HepG2 (cell line): ENCODE measurements at regions not wholly inside any gene's neighbourhood (a gene's known extent, or its start where the extent isn't known, plus 50 kb on each side); places are given as distances from the start of the nearest gene placed in this dataset.

ENCODE experiments used
- ATF1 ChIP-seq: IDR thresholded peaks from 2 replicates; pipeline ENCODE4 v1.6.1; 2016; ENCODE audit warnings: mild to moderate bottlenecking, control low read depth
- DNMT1 ChIP-seq: sonication (generic); formaldehyde crosslinking; IDR thresholded peaks from 2 replicates; pipeline ENCODE4 v1.5.1; 2020; ENCODE audit warnings: mild to moderate bottlenecking, missing genetic modification reagents
- FIP1L1 ChIP-seq: fragments of 200-400 bp; formaldehyde crosslinking; IDR thresholded peaks from 2 replicates; pipeline ENCODE4 v1.6.1; 2018; ENCODE audit warnings: low read depth, mild to moderate bottlenecking, low read length, moderate library complexity, borderline replicate concordance; ENCODE audit not compliant: insufficient read depth
- GZF1 ChIP-seq: sonication (generic); formaldehyde crosslinking; IDR thresholded peaks from 2 replicates; pipeline ENCODE4 v1.5.1; 2020; ENCODE audit warnings: mild to moderate bottlenecking, missing genetic modification reagents
- HMGXB4 ChIP-seq, 2 experiments: sonication (generic) in 1 of 2; formaldehyde crosslinking in 1 of 2; IDR thresholded peaks; 2 replicates each; pipeline versions ENCODE4 v1.4.0 to v1.6.1; 2018 to 2020; ENCODE audit warnings: missing genetic modification reagents in 2 of 2, borderline replicate concordance in 1 of 2, low read depth in 1 of 2, mild to moderate bottlenecking in 1 of 2, missing biosample characterization in 1 of 2
- HNF1B ChIP-seq: sonication (generic); formaldehyde crosslinking; IDR thresholded peaks from 2 replicates; pipeline ENCODE4 v1.5.1; 2020; ENCODE audit warnings: mild to moderate bottlenecking, moderate library complexity, missing genetic modification reagents
- HNF4G ChIP-seq, 2 experiments: sonication (generic) in 1 of 2; formaldehyde crosslinking in 1 of 2; IDR thresholded peaks; 2 replicates each; pipeline versions ENCODE4 v1.4.0 to v1.6.1; 2011 to 2020; ENCODE audit warnings: borderline replicate concordance in 2 of 2, low read depth in 2 of 2, mild to moderate bottlenecking in 2 of 2, low read length in 1 of 2, missing genetic modification reagents in 1 of 2, moderate library complexity in 1 of 2
- MTA3 ChIP-seq: sonication (generic); formaldehyde crosslinking; IDR thresholded peaks from 2 replicates; pipeline ENCODE4 v1.4.0; 2020; ENCODE audit warnings: missing genetic modification reagents
- NFE2L2 ChIP-seq: fragments of 150-350 bp; IDR thresholded peaks from 2 replicates; pipeline ENCODE4 v1.6.1; 2014; ENCODE audit warnings: low read length
- TCF7L2 ChIP-seq: IDR thresholded peaks from 2 replicates; pipeline ENCODE4 v1.6.1; 2011; ENCODE audit warnings: mild to moderate bottlenecking, low read depth, low read length, moderate library complexity
- XBP1 ChIP-seq: sonication (generic); formaldehyde crosslinking; IDR thresholded peaks from 2 replicates; pipeline ENCODE4 v1.5.0; 2020; ENCODE audit warnings: missing genetic modification reagents
- ZBTB25 ChIP-seq: IDR thresholded peaks from 2 replicates; pipeline ENCODE4 v1.6.1; 2018; ENCODE audit warnings: missing genetic modification reagents
- ZEB1 ChIP-seq: IDR thresholded peaks from 2 replicates; pipeline ENCODE4 v1.6.1; 2012; ENCODE audit warnings: mild to moderate bottlenecking, low read depth, inconsistent platforms; ENCODE audit not compliant: insufficient replicate concordance
- ZNF207 ChIP-seq: fragments of 450-650 bp; IDR thresholded peaks from 2 replicates; pipeline ENCODE4 v1.6.1; 2016; ENCODE audit warnings: antibody characterized with exemption, borderline replicate concordance
- ZNF274 ChIP-seq: sonication (generic); formaldehyde crosslinking; IDR thresholded peaks from 2 replicates; pipeline ENCODE4 v1.5.1; 2020; ENCODE audit warnings: mild to moderate bottlenecking, missing genetic modification reagents
- ZNF644 ChIP-seq: IDR thresholded peaks from 2 replicates; pipeline ENCODE4 v1.6.1; 2016; ENCODE audit warnings: low read depth
- ZNF772 ChIP-seq: sonication (generic); formaldehyde crosslinking; IDR thresholded peaks from 2 replicates; pipeline ENCODE4 v1.5.0; 2020; ENCODE audit warnings: mild to moderate bottlenecking, missing genetic modification reagents
- TF ChIP-seq, protein P1 (sequence below): sonication (generic); formaldehyde crosslinking; IDR thresholded peaks from 2 replicates; pipeline ENCODE4 v1.4.0; 2020; ENCODE audit warnings: missing genetic modification reagents, borderline replicate concordance
- TF ChIP-seq, protein P2 (sequence below): fragments of 450-650 bp; IDR thresholded peaks from 2 replicates; pipeline ENCODE4 v1.6.1; 2017

- TF ChIP-seq HMGXB4 (CRISPR knock-in tag; IDR thresholded peaks at IDR 0.05; ENCODE audit: borderline replicate concordance in 1 of 2, low read depth in 1 of 2): peak in 1 of 2 experiments; percentile 71; a peak in 2 of 4 replicates
- peak; percentile 59 for TF ChIP-seq HNF1B
- TF ChIP-seq ZBTB25 (CRISPR knock-in tag): peak; percentile 13; the same call in 1 of the 2 replicates
- TF ChIP-seq ZNF274 (CRISPR knock-in tag): 0 out of 2 replicates have a peak, but pooled peaks have one; percentile 45
- no peak for TF ChIP-seq NFE2L2
- TF ChIP-seq DNMT1 (CRISPR knock-in tag): no peak
- no peak for TF ChIP-seq ZNF772 (CRISPR knock-in tag)
- no peak for TF ChIP-seq ATF1
- TF ChIP-seq, protein P1, sequence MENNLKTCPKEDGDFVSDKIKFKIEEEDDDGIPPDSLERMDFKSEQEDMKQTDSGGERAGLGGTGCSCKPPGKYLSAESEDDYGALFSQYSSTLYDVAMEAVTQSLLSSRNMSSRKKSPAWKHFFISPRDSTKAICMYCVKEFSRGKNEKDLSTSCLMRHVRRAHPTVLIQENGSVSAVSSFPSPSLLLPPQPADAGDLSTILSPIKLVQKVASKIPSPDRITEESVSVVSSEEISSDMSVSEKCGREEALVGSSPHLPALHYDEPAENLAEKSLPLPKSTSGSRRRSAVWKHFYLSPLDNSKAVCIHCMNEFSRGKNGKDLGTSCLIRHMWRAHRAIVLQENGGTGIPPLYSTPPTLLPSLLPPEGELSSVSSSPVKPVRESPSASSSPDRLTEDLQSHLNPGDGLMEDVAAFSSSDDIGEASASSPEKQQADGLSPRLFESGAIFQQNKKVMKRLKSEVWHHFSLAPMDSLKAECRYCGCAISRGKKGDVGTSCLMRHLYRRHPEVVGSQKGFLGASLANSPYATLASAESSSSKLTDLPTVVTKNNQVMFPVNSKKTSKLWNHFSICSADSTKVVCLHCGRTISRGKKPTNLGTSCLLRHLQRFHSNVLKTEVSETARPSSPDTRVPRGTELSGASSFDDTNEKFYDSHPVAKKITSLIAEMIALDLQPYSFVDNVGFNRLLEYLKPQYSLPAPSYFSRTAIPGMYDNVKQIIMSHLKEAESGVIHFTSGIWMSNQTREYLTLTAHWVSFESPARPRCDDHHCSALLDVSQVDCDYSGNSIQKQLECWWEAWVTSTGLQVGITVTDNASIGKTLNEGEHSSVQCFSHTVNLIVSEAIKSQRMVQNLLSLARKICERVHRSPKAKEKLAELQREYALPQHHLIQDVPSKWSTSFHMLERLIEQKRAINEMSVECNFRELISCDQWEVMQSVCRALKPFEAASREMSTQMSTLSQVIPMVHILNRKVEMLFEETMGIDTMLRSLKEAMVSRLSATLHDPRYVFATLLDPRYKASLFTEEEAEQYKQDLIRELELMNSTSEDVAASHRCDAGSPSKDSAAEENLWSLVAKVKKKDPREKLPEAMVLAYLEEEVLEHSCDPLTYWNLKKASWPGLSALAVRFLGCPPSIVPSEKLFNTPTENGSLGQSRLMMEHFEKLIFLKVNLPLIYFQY (CRISPR knock-in tag): no peak
- no peak for TF ChIP-seq ZEB1
- no peak for TF ChIP-seq FIP1L1
- TF ChIP-seq, protein P2, sequence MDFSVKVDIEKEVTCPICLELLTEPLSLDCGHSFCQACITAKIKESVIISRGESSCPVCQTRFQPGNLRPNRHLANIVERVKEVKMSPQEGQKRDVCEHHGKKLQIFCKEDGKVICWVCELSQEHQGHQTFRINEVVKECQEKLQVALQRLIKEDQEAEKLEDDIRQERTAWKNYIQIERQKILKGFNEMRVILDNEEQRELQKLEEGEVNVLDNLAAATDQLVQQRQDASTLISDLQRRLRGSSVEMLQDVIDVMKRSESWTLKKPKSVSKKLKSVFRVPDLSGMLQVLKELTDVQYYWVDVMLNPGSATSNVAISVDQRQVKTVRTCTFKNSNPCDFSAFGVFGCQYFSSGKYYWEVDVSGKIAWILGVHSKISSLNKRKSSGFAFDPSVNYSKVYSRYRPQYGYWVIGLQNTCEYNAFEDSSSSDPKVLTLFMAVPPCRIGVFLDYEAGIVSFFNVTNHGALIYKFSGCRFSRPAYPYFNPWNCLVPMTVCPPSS: no peak
- no peak for TF ChIP-seq ZNF207
- TF ChIP-seq TCF7L2: no peak
- no peak for TF ChIP-seq GZF1
- no peak for TF ChIP-seq MTA3 (CRISPR knock-in tag)
- TF ChIP-seq XBP1 (CRISPR knock-in tag): no peak
- no peak for TF ChIP-seq ZNF644 (CRISPR knock-in tag)
- no peak for TF ChIP-seq HNF4G (IDR thresholded peaks at IDR 0.05; ENCODE audit: borderline replicate concordance, low read depth, low read length)
- peak; percentile 48; the same call in 1 of the 2 replicates for TF ChIP-seq HNF4G (CRISPR knock-in tag; IDR thresholded peaks at IDR 0.05; ENCODE audit: borderline replicate concordance, low read depth)
These were observed 65.8 kb upstream of the PRKACB start (continued) for GRCh38 chr1:84078108-84078841.
